ENCODE measurements at regions not wholly inside any gene's neighbourhood (a gene's known extent, or its start where the extent isn't known, plus 50 kb on each side); places are given as distances from the start of the nearest gene placed in this dataset.
"Not testable (repeated sequence)": the region's sequence is repeated elsewhere in the genome, so short reads cannot be mapped to it uniquely, and the experiment has no call there.

DNA sequence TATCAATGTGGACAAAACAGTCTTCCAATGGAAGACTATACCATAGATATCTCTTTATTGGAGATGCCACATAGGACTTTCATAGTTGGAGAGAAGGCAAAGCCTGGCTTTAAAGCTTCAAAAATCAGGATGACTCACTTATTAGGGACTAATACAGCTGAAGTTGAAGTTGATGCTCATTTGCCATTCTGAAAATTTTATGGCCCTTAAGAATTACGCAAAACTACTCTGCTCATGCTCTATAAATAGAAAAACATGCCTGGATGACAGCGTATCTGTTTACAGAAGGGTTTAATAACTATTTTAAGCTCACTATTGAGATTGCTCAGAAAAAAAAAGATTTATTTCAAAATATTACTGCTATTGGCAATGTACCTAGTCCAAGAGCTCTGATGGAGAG, 155.5 kb upstream of the DST start:
- no peak for DNase-seq

DNA sequence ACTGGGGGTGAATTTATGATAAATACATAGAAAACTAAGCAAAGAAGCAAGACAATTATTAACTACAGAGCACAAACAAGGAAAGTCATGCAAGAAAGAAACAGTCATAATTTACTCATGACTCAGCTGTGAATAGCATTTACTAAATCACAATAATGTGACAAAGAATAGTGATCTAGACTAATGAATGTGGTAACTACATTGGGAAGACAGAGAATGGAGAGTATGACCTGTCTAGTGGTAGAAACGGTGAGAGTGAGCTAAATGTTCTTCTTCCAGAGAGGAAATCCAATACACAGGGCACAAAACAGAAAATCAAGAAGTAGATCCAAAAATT, 153.5 kb upstream of the DST start:
- peak; percentile 72 for DNase-seq

DNA sequence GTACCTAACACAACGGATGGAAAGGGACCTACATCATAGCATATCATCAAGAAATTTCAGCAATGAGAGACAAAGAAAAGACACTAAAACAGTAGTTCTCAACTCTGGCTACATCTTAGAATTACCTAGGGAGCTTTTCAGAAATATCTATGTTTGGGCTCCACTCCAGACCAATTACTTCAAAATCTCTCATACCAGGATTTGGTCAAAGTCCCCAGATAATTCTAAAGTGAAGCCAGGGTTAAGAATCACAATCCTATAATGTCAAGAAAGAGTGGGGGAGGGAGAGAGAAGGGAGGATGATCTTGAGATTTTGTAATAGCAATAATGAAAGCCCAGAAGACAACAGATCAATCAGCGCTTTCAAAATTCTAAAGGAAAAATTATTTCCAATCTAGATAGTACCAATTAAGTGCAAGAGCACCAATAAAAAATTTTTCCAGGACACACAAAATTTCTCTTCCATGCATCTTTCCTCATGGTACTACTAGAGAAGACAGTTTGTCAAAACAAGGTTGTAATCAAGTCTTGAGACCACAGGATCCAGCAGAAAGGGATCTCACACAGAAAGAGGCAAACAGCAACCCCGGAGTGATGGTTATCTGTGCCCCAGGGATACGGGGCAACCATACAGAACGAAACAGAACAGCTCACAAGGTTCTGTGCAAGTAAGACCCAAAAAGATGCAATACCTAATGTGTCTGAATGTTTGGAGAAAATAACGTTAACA, 152.9 kb upstream of the DST start:
- no peak for DNase-seq

DNA sequence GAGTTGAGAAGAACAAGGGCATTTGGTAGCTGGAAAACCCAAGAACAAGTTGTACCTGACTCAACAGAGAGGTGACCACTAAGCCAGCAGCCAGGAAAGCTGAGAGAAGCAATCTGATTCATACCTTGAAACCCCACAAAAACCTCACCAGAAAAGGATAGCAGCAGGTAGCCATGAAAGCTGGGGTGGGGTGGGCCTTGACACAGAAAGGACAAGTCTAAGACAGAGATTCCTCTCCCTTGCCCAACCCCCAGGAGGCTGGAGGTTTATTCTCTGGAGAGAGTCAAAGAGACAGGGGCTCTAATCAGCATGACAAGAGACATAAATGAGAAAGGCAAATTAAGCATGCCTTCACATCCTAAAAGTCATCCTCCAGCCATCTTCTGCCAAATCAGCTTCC, 151.7 kb upstream of the DST start:
- no peak for DNase-seq

DNA sequence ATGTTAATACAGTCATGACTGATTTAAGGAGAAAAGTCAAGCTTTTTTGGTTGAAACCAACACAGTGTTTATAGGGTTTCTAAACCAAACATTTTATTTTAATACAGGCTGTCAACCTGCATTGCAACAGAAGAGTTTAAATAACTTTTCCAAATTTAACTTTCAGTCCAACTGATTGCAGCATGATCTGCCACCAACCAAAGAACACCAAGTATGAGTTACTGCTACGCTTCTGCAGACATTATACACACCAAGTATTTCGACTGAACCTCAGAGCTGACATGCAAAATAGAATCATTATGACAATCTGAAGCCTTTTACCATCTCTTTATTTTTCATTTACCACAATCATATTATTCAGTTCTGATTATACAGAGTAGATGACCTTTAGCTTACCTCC, 151.2 kb upstream of the DST start:
- DNase-seq = no peak

DNA sequence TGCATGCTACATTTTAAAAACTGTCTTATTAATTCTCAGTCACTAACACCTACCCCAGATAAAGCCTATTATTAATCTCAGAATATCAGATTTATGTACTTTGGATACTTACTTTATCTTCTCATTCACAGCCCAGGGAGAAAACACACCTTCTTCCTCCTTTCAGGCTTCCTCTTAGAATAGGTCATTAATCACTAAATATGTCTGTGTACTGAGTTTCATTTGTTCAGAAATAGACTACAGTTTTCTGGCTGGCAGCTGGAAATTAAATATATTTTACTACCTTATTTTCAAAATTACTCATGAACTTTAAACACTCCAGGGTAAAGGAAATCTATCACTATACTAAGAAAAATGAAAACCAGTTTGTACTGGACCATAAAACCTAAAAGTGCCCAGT, 147.7 kb upstream of the DST start:
- DNase-seq = no peak

GRCh38 chr6:56789879-56790278, 147.2 kb upstream of the DST start:
- peak; percentile 20 for DNase-seq

DNA sequence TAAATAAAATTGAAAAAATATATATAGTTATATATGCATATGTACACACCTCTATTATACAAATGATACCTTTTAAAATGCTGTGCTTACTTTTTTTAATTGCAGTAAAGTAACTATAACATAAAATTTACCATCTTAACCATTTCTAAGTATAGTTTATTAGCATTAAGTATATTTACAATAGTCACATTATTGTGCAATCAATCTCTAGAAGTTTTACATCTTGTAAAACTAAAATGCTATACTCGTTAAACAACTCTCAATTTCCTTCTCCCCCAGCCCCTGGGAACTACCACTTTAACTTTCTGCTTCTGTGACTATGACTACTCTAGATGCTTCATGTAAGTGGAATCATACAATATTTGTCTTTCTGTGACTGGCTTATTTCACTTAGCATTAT, 146.7 kb upstream of the DST start:
- no peak for DNase-seq

- no peak for DNase-seq
These were observed 144.5 kb upstream of the DST start for GRCh38 chr6:56787209-56787608.

DNA sequence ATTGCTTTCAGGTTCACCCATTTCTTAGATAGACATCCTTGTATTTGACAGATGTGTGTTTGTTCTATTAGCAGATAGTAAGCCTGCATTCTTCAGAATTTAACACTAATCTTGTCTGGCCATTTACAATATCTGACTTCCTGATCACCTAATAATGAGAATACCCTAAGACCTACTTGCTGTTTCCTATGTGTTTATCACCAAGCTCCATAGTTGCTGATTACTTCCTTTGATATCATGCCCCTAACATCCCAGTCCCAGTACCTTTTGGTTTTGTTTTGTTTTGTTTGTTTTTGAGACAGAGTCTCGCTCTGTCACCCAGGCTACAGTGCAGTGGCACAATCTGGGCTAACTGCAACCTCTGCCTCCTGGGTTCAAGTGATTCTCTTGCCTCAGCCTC, 143.6 kb upstream of the DST start:
- DNase-seq = no peak

DNA sequence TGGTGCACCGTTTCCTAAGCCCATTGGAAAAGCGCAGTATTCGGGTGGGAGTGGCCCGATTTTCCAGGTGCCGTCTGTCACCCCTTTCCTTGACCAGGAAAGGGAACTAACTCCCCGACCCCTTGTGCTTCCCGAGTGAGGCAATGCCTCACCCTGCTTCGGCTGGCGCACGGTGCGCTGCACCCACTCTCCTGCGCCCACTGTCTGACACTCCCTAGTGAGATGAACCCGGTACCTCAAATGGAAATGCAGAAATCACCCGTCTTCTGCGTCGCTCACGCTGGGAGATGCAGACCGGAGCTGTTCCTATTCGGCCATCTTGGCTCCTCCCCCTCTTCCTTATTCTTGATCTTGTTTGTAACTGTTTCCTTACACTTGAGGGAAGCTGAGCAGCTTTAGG, 142.8 kb upstream of the DST start:
- not testable (repeated sequence) for DNase-seq

- not testable (repeated sequence) for DNase-seq
These were observed 137.4 kb upstream of the DST start for GRCh38 chr6:56780109-56780508.

DNA sequence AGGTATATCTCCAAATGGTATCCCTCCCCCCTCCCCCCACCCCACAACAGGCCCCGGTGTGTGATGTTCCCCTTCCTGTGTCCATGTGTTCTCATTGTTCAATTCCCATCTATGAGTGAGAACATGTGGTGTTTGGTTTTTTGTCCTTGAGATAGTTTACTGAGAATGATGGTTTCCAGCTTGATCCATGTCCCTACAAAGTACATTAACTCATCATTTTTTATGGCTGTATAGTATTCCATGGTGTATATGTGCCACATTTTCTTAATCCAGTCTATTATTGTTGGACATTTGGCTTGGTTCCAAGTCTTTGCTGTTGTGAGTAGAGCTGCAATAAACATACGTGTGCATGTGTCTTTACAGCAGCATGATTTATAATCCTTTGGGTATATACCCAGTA, 135.8 kb upstream of the DST start:
- DNase-seq = not testable (repeated sequence)

- DNase-seq = no peak
These were observed 132.9 kb upstream of the DST start for GRCh38 chr6:56775498-56776166.

DNA sequence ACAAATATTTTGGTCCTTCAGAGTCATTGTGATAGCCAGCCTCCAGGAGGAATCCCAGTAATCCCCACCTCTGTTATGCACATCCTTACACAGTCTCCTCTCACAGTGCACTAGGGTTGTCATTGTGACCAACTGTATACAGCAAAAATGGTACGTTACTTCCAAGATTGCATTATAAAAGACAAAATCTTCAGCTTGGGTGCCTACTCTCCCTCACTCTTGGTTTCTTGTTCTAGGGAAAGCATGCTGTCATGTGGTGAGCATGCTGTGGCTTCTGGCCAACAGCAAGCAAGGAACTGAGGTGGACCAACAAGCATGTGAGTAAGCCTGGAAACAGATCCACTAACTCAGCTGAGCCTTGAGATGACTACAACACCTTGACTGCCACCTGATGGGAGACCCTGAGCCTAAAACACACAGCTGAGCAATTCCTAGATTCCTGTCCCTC, 130.1 kb upstream of the DST start:
- peak; percentile 42 for DNase-seq

- DNase-seq = no peak
These were observed 129.4 kb upstream of the DST start for GRCh38 chr6:56771929-56772607.

DNA sequence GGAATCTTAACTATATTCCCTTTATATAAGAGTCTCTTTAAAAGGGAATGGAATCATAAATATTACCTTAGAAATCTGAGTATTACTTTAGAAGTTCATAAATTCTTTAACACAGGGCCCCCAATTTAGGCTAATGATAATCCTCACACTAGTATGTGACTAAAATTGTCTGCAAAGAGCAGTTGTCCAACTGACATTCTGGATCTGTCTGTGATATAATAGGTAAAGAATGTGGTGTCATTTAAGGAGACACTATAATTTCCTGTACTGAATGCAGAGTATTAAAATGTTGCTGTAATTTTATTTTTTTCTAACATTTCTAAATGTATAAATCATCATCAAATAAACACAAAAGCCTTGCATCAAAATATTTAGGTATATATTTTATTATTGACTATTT, 128.5 kb upstream of the DST start:
- DNase-seq = no peak

DNA sequence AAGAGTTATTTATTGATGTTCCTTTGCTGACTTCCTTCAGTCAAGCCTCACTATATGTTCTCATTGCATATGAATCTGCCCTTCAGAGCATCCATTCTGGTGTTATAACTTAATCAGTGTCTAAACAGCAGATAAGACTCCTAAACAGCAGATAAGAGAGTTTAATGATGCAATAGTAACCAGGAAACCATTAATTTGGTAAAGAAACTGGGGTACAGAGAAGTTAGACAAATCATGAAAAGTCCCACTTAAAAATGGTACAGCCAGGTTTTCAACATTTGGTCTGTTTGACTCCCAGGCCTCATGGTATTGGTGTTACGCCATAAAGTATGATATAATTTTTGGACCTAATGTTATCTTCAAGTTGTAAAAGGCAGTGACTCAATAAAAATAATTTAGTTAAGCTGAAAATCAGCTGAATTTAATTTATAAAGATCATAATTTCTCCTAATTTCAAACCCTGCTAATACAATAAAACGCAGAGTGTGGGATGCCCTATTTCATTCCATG, 127.4 kb upstream of the DST start:
- DNase-seq = no peak

- no peak for DNase-seq
These were observed 125.3 kb upstream of the DST start for GRCh38 chr6:56767892-56768531.

- DNase-seq = no peak
These were observed 124.7 kb upstream of the DST start for GRCh38 chr6:56767435-56767834.

GRCh38 chr6:56766806-56767178, 124.1 kb upstream of the DST start:
- no peak for DNase-seq

GRCh38 chr6:56766139-56766805, 123.6 kb upstream of the DST start:
- no peak for DNase-seq

- no peak for DNase-seq
These were observed 122.8 kb upstream of the DST start for GRCh38 chr6:56765494-56765893.

Measured in kidney glomerular epithelial cell (primary cell).